DOHH2 (cell line): ENCODE measurements at regions not wholly inside any gene's neighbourhood (a gene's known extent, or its start where the extent isn't known, plus 50 kb on each side); places are given as distances from the start of the nearest gene placed in this dataset.

Experiments
- EZH2phosphoT487 ChIP-seq: fragments of 200-600 bp; sonication (generic); IDR thresholded peaks from 2 replicates; pipeline ENCODE4 v1.6.1; 2017; ENCODE audit warnings: borderline replicate concordance, mild to moderate bottlenecking, antibody characterized with exemption, low read length, moderate library complexity, mixed read lengths
- TF ChIP-seq, protein P1 (sequence below): fragments of 200-600 bp; sonication (generic); IDR thresholded peaks from one replicate; pipeline ENCODE4 v1.5.1; 2014; ENCODE audit warnings: antibody characterized with exemption, mild to moderate bottlenecking, low read depth, low read length; ENCODE audit not compliant: poor library complexity, severe bottlenecking

DNA sequence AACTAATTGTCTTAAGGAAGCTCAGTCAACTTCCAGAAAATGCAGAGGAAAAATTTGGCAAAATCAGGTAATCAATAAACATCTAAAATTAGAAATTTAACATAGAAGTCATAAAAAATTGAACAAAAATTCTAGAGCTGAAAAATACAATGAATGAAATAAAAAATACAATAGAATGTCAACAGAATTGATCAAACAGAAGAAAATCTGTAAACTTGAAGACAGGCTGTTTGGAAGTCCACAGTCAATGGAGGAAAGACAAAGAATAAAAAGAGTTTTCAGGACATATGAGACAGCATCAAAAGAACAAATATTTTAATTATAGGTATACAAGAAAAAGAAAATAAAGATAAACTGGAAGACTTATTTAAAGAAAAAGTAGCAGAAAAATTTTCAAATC is 469.0 kb downstream of the RWDD3 start:
- TF ChIP-seq, protein P1, sequence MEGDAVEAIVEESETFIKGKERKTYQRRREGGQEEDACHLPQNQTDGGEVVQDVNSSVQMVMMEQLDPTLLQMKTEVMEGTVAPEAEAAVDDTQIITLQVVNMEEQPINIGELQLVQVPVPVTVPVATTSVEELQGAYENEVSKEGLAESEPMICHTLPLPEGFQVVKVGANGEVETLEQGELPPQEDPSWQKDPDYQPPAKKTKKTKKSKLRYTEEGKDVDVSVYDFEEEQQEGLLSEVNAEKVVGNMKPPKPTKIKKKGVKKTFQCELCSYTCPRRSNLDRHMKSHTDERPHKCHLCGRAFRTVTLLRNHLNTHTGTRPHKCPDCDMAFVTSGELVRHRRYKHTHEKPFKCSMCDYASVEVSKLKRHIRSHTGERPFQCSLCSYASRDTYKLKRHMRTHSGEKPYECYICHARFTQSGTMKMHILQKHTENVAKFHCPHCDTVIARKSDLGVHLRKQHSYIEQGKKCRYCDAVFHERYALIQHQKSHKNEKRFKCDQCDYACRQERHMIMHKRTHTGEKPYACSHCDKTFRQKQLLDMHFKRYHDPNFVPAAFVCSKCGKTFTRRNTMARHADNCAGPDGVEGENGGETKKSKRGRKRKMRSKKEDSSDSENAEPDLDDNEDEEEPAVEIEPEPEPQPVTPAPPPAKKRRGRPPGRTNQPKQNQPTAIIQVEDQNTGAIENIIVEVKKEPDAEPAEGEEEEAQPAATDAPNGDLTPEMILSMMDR, result no peak
- no peak for TF ChIP-seq EZH2phosphoT487
